DMS153 (cell line): ENCODE measurements at regions not wholly inside any gene's neighbourhood (a gene's known extent, or its start where the extent isn't known, plus 50 kb on each side); places are given as distances from the start of the nearest gene placed in this dataset.
"Not testable (repeated sequence)": the region's sequence is repeated elsewhere in the genome, so short reads cannot be mapped to it uniquely, and the experiment has no call there.

Experiments used
- DNase-seq: peaks from one replicate; lab custom pipeline; 2025; lab: John Stamatoyannopoulos, UW

DNA sequence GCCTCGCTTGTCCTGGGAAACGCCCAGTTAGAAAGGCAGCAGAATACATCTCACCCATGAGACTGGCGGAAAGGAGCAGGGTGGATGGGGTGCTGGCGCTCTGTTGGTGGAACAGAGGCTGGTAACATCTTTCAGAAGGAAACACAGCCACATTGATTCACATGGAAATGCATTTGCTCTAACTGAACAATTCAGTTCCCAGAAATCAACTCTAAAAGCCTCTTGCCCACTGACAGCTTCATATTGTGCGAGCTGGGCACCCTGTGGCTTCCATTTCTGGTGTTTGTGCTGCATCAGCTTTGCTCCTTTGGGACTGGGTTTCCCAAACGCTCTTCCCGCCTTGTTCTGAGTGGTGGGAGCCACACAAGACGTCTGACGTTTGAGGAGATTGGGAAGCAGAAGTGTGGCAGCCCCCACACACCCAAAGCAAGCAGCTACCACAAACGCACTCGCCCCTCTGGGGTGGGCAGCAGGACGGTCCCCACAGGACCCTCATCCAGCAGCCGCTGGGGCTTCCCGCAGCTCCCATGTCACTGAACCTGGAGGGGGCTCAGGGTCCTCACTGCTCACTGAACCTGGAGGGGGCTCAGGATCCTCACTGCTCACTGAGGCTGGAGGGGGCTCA lies 229.5 kb downstream of the ERMARD start:
- no peak for DNase-seq

DNA sequence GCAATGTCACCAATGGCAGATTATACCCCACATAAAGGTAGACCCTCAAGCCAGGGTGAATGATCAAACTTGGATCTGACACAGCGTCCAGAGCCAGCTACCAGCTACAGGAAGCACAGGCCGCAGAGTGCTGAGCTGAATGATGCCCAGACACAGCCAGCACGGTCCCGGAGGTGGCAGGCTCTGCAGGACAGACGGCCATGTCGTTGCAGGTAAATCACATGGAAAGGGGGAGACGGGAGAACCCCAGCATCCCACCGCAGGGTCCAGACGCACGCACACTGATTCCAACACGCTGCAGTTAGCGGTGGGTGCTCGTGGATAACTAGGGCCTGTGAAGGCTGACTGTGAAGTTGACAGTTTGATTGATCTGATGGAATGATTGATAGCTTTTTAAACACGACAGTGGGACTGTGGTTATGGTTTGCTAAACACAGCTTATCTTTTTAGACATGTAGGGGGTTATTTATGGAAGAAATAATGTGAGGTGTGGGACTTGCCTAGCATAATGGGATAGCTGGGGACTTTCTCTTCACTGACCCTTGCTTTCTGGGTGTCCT lies 228.5 kb downstream of the ERMARD start:
- DNase-seq: no peak

DNA sequence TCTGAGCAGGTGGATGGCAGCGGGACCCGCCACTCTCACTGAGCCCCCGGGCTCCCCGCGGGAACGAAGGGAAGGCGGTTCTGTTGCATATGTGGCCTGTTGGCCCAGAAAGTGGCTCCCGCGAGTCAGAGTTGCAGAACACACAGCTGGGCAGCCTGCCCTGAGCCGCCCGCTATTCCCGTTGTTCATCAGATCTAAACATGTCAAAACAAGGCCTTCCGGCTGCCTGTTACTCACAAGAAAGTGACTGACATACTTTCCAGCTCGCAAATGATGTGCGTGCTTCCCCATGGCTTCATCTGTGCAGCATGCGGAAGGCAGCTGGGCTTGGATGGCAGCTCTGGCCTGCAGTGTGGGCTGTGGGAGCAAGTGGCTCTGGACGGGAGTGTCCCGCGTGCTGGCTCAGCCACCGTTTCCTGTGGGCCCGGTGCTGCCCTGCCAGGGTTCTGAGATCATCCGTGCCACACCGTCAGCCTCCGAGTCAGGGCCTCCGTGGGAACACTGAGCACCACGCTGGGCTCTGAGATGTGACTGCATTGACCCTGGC lies 227.3 kb downstream of the ERMARD start:
- DNase-seq: no peak

GRCh38 chr6:169977434-169978265 lies 226.2 kb downstream of the ERMARD start:
- no peak for DNase-seq

- no peak for DNase-seq
Measured at GRCh38 chr6:169976301-169977081, 225.1 kb downstream of the ERMARD start.

DNA sequence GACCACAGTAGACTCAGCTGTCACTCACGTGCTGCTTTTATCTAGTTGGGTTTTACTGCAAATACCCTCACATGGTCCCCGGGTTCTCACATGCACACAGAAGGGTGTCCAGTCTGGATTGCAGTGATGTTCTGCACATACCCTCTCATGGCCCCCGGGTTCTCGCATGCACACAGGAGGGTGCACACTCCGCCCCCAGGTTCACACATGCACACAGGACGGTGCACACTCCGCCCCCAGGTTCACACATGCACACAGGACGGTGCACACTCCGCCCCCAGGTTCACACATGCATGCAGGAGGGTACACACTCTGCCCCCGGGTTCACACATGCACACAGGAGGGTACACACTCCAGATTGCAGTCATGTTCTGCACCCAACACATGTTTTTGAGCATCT lies 224.3 kb downstream of the ERMARD start:
- DNase-seq: no peak

DNA sequence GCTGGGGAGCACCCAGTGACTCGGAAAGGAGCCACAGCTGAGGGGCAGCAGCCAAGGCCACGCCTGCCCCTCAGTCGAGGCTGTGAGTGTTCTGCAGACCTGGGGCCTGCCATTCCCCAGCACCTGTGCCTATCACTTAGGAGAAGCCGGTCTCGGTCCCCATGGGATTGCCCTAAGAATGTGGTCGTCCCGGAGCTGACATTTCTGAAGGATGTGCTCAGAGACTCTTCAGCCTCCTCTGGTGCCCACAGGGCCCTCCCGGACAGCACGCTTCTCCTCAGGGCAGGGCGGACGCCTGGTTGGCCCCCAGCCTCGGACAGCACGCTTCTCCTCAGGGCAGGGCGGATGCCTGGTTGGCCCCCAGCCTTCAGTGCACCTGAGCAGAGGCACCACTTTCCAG lies 223.9 kb downstream of the ERMARD start:
- no peak for DNase-seq

- no peak for DNase-seq
Measured at GRCh38 chr6:169974663-169975062, 223.2 kb downstream of the ERMARD start.

DNA sequence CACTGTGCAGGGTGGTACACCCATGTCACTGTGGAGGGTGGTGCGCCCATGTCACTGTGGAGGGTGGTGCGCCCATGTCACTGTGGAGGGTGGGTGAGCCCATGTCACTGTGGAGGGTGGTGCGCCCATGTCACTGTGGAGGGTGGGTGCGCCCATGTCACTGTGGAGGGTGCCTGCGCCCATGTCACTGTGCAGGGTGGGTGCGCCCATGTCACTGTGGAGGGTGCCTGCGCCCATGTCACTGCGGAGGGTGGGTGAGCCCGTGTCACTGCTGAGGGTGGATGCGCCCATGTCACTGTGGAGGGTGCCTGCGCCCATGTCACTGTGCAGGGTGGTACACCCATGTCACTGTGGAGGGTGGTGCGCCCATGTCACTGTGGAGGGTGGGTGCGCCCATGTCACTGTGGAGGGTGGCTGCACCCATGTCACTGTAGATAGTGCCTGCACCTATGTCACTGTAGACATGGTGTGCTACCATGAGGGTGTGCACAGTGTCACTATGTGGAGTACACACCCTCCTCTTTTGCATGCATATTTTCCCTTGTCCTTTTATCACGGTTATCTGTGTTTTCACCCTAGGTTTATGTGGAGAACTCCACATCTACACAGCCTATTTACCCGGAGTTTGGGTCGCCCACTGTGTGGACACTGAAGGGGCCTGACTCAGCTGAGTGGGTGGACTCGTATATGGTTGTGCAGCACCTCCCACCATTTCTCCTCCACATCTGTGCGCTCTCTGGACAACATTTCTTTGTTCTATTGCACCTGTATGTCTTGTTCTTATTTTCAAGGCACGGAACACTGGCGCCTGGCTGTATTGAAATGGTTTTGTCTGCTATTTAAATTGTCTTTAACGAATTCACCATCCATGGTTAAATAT lies 222.4 kb downstream of the ERMARD start:
- not testable (repeated sequence) for DNase-seq

- no peak for DNase-seq
Measured at GRCh38 chr6:169972736-169973135, 221.3 kb downstream of the ERMARD start.

DNA sequence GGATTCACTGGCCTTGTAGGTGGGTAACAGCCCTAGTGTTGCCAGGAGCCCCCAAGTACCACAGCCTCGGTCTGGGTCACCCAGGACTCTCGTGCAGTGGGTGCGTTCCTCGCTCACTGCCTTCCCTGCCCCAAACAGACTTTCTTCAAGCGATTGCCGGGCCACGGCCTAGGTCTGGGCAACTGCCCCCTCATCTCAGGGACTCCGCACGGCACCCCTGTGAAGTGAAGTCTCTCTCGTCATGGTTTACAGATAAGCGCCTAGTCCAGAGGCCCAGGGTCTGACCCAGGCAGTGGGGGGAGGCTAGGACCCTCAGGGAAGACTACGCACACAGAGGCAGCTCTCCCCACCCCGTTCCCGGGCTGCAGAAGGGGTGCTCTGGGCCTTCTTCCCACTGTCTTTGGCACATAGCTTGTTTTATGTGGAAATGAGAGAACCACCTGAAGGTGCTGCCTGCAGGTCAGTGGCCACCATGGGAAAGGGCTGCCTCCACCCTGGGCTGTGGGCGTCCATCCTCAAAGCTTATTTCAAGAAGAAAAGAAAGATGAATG lies 220.8 kb downstream of the ERMARD start:
- no peak for DNase-seq

GRCh38 chr6:169971081-169971861 lies 219.8 kb downstream of the ERMARD start:
- no peak for DNase-seq

DNA sequence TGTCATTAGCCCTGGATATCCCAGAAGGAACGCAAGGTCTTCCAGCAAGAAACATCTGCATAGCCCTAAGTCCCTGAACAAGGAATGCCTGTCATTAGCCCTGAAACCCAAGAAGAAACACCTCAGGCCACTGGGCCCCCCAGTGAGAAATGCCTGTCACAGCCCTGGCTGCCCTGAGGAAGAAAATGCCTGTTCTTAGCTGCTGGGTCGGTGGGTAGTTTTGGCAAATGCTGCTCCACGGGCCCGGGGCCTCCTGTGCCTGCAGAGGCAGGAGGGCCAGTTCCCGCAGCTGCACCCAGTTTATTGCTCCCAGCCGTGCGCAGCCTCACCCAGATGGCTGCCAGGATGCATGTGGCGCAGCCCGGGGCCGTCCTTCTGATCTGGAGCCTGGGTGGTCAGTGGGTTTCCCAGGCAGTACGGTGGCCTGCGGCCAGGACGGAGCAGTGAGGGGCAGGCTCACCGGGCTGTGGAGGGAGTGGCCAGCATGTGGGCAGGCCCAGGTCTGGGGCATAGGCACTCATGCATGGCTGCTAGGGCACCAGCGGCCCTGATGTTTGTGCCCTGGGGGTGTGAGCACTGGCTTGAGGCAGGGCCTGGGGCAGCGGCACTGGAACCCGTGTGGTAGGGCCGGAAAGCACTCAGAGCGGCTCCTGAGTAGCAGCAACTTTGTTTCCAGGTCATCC lies 219.0 kb downstream of the ERMARD start:
- no peak for DNase-seq

DNA sequence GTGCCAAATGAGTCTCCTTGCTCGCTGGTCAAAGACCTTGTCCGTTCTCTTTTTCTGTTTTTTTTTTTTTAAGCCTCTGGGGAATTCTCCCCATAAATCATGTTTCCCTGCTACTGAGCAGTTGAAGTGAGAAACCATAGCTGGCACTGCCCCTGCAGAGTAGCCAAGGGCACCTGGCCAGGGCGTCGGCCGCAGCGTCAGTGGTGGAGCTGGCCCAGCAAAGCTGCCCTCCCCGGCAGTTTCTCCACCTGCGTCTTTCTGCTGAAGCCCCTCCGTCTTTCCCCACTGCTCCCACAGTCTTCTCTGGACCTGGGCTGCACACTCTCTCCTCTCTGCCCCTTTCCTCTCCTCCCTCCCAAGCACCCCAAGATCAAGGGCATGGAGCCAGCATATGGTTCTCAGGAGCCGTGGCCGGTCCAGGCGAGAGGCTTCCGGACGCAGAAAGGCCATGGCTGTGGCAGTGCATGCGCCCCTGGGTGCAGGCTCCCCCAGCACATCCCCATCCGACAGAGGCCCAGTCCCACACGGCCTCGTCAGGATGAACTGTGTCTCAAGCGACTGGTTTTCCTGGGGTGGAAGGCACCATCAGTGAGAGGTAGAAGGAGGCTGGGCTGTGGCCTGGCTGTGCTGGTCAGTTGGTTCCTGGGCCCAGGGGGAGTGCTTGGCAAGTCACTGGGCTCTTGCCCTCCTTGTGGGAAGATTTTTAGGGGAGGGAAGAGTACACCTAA lies 218.1 kb downstream of the ERMARD start:
- DNase-seq: no peak

DNA sequence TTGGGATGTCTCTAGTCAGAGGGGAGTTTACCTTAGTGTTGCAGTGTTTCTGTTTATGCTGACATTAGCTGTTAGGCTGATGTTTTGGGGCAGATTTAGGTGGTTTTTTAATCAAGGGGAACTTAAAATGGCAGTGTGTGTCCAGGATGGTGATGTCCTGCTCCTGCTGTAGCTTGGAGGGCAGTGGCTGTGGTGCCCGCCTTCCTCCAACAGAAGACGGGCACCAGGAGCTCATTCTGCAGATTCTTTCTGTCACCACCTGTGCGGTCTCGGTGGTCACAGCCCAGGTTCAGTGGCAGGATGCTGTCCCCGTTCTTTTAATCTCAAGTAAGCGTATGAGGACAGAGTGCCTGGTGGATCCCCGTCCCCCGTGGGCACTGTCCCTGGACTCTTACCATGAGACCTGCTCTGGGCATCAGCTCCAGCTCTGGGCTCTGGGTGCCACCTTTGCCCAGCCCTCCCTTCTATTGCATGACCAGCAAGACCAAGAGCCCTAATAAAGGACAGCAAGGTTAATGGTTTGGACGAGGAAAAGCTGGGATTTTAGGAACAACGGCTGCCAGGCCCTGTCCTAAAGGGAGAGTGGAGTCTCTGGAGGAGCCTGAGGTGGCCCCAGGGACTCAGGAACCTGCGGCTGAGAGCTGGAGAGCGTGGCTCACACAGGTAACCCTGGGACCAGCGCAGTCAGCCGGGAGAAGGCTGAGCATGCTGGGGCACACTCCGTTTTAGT lies 217.3 kb downstream of the ERMARD start:
- no peak for DNase-seq

DNA sequence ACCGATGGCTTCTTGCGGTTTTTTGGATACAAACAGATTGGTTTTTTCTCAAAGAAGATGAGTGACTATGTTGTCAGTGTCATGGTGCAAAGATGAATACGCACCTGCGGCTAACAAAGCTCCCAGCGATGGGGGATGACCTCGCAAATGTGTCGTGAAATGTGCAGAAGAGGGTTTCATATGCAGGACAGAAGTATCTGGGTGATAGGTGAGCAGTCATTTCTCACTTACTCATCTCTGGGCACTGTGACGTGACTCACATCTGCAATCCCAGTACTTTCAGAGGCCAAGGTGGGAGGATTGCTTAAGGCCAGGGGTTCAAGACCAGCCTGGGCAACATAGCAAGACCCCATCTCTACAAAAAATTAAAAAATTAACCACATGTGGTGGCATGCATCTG lies 216.3 kb downstream of the ERMARD start:
- no peak for DNase-seq

- DNase-seq: no peak
Measured at GRCh38 chr6:169966312-169967181, 215.1 kb downstream of the ERMARD start.
